ENCODE measurements at regions not wholly inside any gene's neighbourhood (a gene's known extent, or its start where the extent isn't known, plus 50 kb on each side); places are given as distances from the start of the nearest gene placed in this dataset.

DNA sequence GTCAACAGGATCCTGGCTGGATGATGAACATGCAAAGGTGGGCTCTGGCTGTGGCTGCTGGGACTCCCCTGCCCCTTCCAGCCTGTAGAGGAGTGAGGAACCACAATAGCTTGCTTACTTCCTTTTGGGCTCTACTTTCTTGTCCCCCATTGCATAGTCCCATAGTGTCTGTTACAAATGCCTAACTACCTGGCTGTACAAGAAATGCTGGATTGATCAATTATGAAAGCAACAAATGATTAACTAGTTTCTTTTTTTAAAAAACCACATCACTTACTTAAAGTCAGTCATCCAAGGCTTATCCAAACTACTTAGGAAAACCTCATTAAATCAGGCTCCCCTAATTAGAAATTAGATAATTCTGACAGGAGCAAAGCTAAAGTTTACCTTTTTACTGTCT, 514.1 kb upstream of the PKN2 start:
- TF ChIP-seq, protein P1, sequence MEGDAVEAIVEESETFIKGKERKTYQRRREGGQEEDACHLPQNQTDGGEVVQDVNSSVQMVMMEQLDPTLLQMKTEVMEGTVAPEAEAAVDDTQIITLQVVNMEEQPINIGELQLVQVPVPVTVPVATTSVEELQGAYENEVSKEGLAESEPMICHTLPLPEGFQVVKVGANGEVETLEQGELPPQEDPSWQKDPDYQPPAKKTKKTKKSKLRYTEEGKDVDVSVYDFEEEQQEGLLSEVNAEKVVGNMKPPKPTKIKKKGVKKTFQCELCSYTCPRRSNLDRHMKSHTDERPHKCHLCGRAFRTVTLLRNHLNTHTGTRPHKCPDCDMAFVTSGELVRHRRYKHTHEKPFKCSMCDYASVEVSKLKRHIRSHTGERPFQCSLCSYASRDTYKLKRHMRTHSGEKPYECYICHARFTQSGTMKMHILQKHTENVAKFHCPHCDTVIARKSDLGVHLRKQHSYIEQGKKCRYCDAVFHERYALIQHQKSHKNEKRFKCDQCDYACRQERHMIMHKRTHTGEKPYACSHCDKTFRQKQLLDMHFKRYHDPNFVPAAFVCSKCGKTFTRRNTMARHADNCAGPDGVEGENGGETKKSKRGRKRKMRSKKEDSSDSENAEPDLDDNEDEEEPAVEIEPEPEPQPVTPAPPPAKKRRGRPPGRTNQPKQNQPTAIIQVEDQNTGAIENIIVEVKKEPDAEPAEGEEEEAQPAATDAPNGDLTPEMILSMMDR (IDR thresholded peaks at IDR 0.05): no peak
- CTCF ChIA-PET: no interaction called here
- intact Hi-C loops (cut with DNase I, micrococcal nuclease): no loop called here

DNA sequence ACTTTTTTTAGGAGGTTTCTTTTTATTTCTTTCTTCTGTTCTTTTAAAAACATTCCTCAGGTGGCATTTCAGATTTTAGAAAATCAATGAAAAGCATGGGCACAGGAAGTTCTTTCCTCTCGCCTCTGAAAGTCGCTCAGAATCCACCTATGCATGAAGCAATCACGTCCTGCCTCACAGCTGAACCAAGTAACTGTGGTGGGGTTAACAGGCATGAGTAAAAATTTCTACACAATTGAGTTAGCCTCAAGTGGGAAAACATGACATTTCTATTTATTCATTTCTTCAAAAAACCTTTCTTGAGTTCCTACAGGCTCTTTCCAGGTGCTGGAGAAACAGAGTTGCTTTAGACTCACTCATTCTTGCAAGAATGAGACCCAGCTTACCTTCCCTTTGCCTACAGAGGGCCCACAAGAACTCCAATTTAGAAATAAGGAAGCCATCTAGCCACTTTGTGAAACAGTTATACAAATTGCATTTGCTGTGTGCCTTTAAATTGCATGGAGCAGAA, 508.9 kb upstream of the PKN2 start:
- Histone ChIP-seq H3K36me3 (ENCODE audit: insufficient read depth, low read length) (no peaks in the 10 kb centered on the region), H3K4me1 (ENCODE audit: insufficient read depth, low read length) (no peaks in the 10 kb centered on the region), H3K27ac (ENCODE audit: low read depth in 1 of 2, low read length in 2 of 2) (no peak overlapping the region), H3K9me3 (ENCODE audit: control insufficient read depth in 1 of 2, insufficient read depth in 1 of 2, low read length in 2 of 2) (no peaks in the 10 kb centered on the region), H3K4me3 (ENCODE audit: low read length) (no peak overlapping the region), H3K27me3 (ENCODE audit: control insufficient read depth in 1 of 2, insufficient read depth in 2 of 2, low read length in 2 of 2) (peaks cover 0 to 3% of the 10 kb centered on the region in 2 experiments)
- no peaks in the 10 kb centered on the region for H3K36me3 Mint-ChIP-seq (ENCODE audit: low read depth)
- no peak overlapping the region for H3K4me3 Mint-ChIP-seq
- ChIA-PET POLR2A (no interaction called here), CTCF (no interaction called here)
- H3K9me3 Mint-ChIP-seq: no peaks in the 10 kb centered on the region
- H3K4me1 Mint-ChIP-seq (ENCODE audit: low read depth): no peaks in the 10 kb centered on the region
- TF ChIP-seq, protein P1 (IDR thresholded peaks at IDR 0.05): no peak
- no peak overlapping the region for H3K27ac Mint-ChIP-seq
- DNase-seq (no peak), ATAC-seq (ENCODE audit: poor library complexity) (no peak)
- intact Hi-C loops (cut with DNase I, micrococcal nuclease): no loop called here
- peaks cover 28% of the 10 kb centered on the region for H3K27me3 Mint-ChIP-seq

More for the DNA sequence above, 514.1 kb upstream of the PKN2 start:
- Histone ChIP-seq H3K36me3 (ENCODE audit: insufficient read depth, low read length) (no peaks in the 10 kb centered on the region), H3K27me3 (ENCODE audit: control insufficient read depth in 1 of 2, insufficient read depth in 2 of 2, low read length in 2 of 2) (peaks cover 0 to 3% of the 10 kb centered on the region in 2 experiments), H3K4me3 (ENCODE audit: low read length) (no peak overlapping the region), H3K4me1 (ENCODE audit: insufficient read depth, low read length) (no peaks in the 10 kb centered on the region), H3K9me3 (ENCODE audit: control insufficient read depth in 1 of 2, insufficient read depth in 1 of 2, low read length in 2 of 2) (no peaks in the 10 kb centered on the region), H3K27ac (ENCODE audit: low read depth in 1 of 2, low read length in 2 of 2) (no peak overlapping the region)
- Mint-ChIP-seq H3K36me3 (ENCODE audit: low read depth) (no peaks in the 10 kb centered on the region), H3K9me3 (no peaks in the 10 kb centered on the region), H3K4me3 (no peak overlapping the region), H3K27me3 (peaks cover 24% of the 10 kb centered on the region), H3K27ac (no peak overlapping the region), H3K4me1 (ENCODE audit: low read depth) (no peaks in the 10 kb centered on the region)
- DNase-seq: no peak
- POLR2A ChIA-PET: interaction anchor here (1.2 kb wide), 1 partner anchor 11 kb away, joined by 3 read pairs; no protein-coding TSS in a partner anchor
- ATAC-seq (ENCODE audit: poor library complexity): no peak

DNA sequence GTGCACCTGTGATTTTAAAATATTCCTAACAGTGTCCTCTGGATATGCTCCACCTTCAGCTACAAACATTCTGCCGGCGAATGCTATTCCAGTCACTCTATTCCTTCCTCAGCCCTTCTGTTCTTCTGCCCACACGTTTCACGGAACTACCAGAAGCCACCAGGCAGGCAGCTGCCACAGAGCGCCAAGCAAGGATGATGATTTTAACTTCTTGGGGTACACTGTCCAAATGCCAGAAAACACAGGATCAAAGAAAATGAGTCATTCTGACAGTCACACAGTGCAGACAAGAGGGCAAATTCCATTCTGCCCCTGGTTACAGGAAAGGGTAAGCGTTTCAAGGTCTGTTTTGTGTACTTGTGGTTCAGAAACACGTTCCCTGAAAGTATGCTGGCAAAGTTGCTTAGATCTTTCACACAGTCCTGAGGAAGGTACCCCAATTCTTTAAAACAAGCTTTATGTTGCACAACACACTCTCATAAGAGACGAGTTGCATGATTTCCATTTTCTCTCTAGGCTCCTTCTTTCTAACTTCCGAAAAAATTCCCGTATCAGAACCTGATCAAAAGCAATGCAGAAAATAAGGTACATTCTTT, 508.3 kb upstream of the PKN2 start:
- Mint-ChIP-seq H3K4me1 (ENCODE audit: low read depth) (no peaks in the 10 kb centered on the region), H3K9me3 (no peaks in the 10 kb centered on the region), H3K27me3 (peaks cover 26% of the 10 kb centered on the region), H3K27ac (no peak overlapping the region), H3K4me3 (no peak overlapping the region), H3K36me3 (ENCODE audit: low read depth) (no peaks in the 10 kb centered on the region)
- Histone ChIP-seq H3K27me3 (ENCODE audit: control insufficient read depth in 1 of 2, insufficient read depth in 2 of 2, low read length in 2 of 2) (peaks cover 0 to 3% of the 10 kb centered on the region in 2 experiments), H3K4me1 (ENCODE audit: insufficient read depth, low read length) (no peaks in the 10 kb centered on the region), H3K36me3 (ENCODE audit: insufficient read depth, low read length) (no peaks in the 10 kb centered on the region), H3K27ac (ENCODE audit: low read depth in 1 of 2, low read length in 2 of 2) (no peak overlapping the region), H3K4me3 (ENCODE audit: low read length) (no peak overlapping the region), H3K9me3 (ENCODE audit: control insufficient read depth in 1 of 2, insufficient read depth in 1 of 2, low read length in 2 of 2) (no peaks in the 10 kb centered on the region)
- TF ChIP-seq, protein P1 (IDR thresholded peaks at IDR 0.05): no peak
- POLR2A ChIA-PET: no interaction called here
- intact Hi-C loops (cut with DNase I, micrococcal nuclease): no loop called here
- DNase-seq: no peak
- no peak for ATAC-seq (ENCODE audit: poor library complexity)
- CTCF ChIA-PET: no interaction called here

All from CD4-positive, alpha-beta T cell (primary cell).